Kidney (tissue), 13 donors: ENCODE measurements at regions not wholly inside any gene's neighbourhood (a gene's known extent, or its start where the extent isn't known, plus 50 kb on each side); places are given as distances from the start of the nearest gene placed in this dataset.
A peak's percentile ranks its signal among the peaks of the same experiment; 100 is the strongest.

Source experiments
- DNase-seq, 5 donors: peaks; one replicate each; pipeline ENCODE4 v3.0.0-alpha.2; 2013 to 2020
- FAIRE-seq: peaks from 2 replicates; lab custom pipeline; 2012; peaks lifted over from hg19 to GRCh38; lab: Jason Lieb, UNC
- H3K27ac ChIP-seq, 2 donors: one replicate each; pipeline ENCODE4 v1.7.0; 2013; ENCODE audit warnings: low read depth in 2 of 2, low read length in 2 of 2, inconsistent platforms in 1 of 2
- H3K27me3 ChIP-seq: one replicate; pipeline ENCODE4 v1.7.1; 2013; ENCODE audit warnings: low read length, inconsistent platforms; ENCODE audit not compliant: control insufficient read depth, insufficient read depth
- H3K36me3 ChIP-seq, 3 donors: one replicate each; pipeline versions ENCODE4 v1.7.0 to v1.7.1; 2013; ENCODE audit warnings: low read length in 3 of 3, control low read depth in 1 of 3, inconsistent platforms in 1 of 3; ENCODE audit not compliant: insufficient read depth in 3 of 3, control insufficient read depth in 2 of 3
- H3K4me1 ChIP-seq, 3 donors: one replicate each; pipeline versions ENCODE4 v1.7.0 to v1.7.1; 2013; ENCODE audit warnings: low read length in 3 of 3, inconsistent platforms in 1 of 3, low read depth in 1 of 3; ENCODE audit not compliant: control insufficient read depth in 2 of 3, insufficient read depth in 2 of 3
- H3K4me3 ChIP-seq, 3 donors: one replicate each; pipeline versions ENCODE4 v1.7.0 to v1.8.1; 2013; ENCODE audit warnings: low read length in 3 of 3, control low read depth in 1 of 3, inconsistent platforms in 1 of 3
- H3K9ac ChIP-seq, 3 donors: one replicate each; pipeline versions ENCODE4 v1.7.0 to v1.7.1; 2013; ENCODE audit warnings: low read length in 3 of 3, control low read depth in 1 of 3, inconsistent platforms in 1 of 3
- H3K9me3 ChIP-seq, 3 donors: one replicate each; pipeline versions ENCODE4 v1.7.0 to v1.7.1; 2013; ENCODE audit warnings: low read length in 3 of 3, control low read depth in 1 of 3, inconsistent platforms in 1 of 3; ENCODE audit not compliant: control insufficient read depth in 2 of 3, insufficient read depth in 1 of 3
- CTCF ChIP-seq: IDR thresholded peaks from 3 replicates; pipeline ENCODE4 v1.5.1; 2012; ENCODE audit warnings: mild to moderate bottlenecking, moderate library complexity, borderline replicate concordance; ENCODE audit not compliant: insufficient read depth; ENCODE audit errors: extremely low read depth
- intact Hi-C: fragments of 100-400 bp; cut with DNase I; formaldehyde crosslinking; loops from one replicate; pipeline ENCODE4 v1.11.1; 2022
- donor health status: control.
- donor health status: control.
- donor health status: control.
- donor health status: control.
- donor health status: control.
- donor health status: DM: yes; HTN: yes; CAD: no.
- donor health status: Normal renal cell carcinoma (clear cell type).

- no peak overlapping the region for H3K4me3 ChIP-seq
- no peak overlapping the region for H3K9ac ChIP-seq
- H3K4me1 ChIP-seq: no peaks in the 10 kb centered on the region
- FAIRE-seq (no peak), DNase-seq (peak in 1 of 5 donors; percentile 33)
- no peak overlapping the region for H3K27ac ChIP-seq
- intact Hi-C loops: no loop called here
- peaks cover 0 to 2% (median 0%) of the 10 kb centered on the region in 3 donors for H3K9me3 ChIP-seq
- no peaks in the 10 kb centered on the region for H3K27me3 ChIP-seq
- peak; percentile 27 for TF ChIP-seq CTCF
- H3K36me3 ChIP-seq: no peaks in the 10 kb centered on the region
These were observed 626.1 kb upstream of the ID4 start for GRCh38 chr6:19210849-19211590.

- no peaks in the 10 kb centered on the region for H3K36me3 ChIP-seq
- no peak for TF ChIP-seq CTCF
- H3K9me3 ChIP-seq: peaks cover 0 to 2% (median 0%) of the 10 kb centered on the region in 3 donors
- DNase-seq (no peak), FAIRE-seq (no peak)
- intact Hi-C loops: no loop called here
- no peak overlapping the region for H3K4me3 ChIP-seq
- H3K27me3 ChIP-seq: no peaks in the 10 kb centered on the region
- no peak overlapping the region for H3K27ac ChIP-seq
- H3K9ac ChIP-seq: no peak overlapping the region
- no peaks in the 10 kb centered on the region for H3K4me1 ChIP-seq
These were observed 622.9 kb upstream of the ID4 start for GRCh38 chr6:19214231-19214630.

GRCh38 chr6:19219931-19220330, 617.2 kb upstream of the ID4 start:
- TF ChIP-seq CTCF: no peak
- Histone ChIP-seq H3K27ac (no peak overlapping the region), H3K4me3 (no peak overlapping the region), H3K9me3 (no peaks in the 10 kb centered on the region), H3K36me3 (no peaks in the 10 kb centered on the region), H3K4me1 (no peaks in the 10 kb centered on the region), H3K9ac (no peak overlapping the region), H3K27me3 (no peaks in the 10 kb centered on the region)
- peak in 2 of 5 donors; percentile 30 to 78 for DNase-seq
- FAIRE-seq: no peak
- intact Hi-C loops: no loop called here
